Brain microvascular endothelial cell (primary cell): ENCODE measurements at regions not wholly inside any gene's neighbourhood (a gene's known extent, or its start where the extent isn't known, plus 50 kb on each side); places are given as distances from the start of the nearest gene placed in this dataset.

ENCODE experiments used
- DNase-seq: peaks from one replicate; pipeline ENCODE4 v3.0.0-alpha.2; 2020
- H3K27ac ChIP-seq: fragments of 250-450 bp; sonication (Bioruptor Pico); 2 replicates; pipeline ENCODE4 v1.5.1; 2020; ENCODE audit warnings: mild to moderate bottlenecking, moderate library complexity
- H3K27me3 ChIP-seq: fragments of 250-450 bp; sonication (Bioruptor Pico); replicated peaks from 2 replicates; pipeline ENCODE4 v1.5.1; 2020; ENCODE audit warnings: mild to moderate bottlenecking
- H3K36me3 ChIP-seq: fragments of 250-450 bp; sonication (Bioruptor Pico); replicated peaks from 2 replicates; pipeline ENCODE4 v1.5.1; 2020; ENCODE audit warnings: mild to moderate bottlenecking
- H3K4me3 ChIP-seq: 2 replicates; pipeline ENCODE4 v1.5.1; 2011; ENCODE audit warnings: low read depth, mild to moderate bottlenecking, control low read depth, low read length, moderate library complexity
- CTCF ChIP-seq: IDR thresholded peaks from 2 replicates; pipeline ENCODE4 v1.5.1; 2011; ENCODE audit warnings: low read depth, mild to moderate bottlenecking, moderate library complexity, low read length, control low read depth, inconsistent platforms; ENCODE audit errors: missing control alignments
- in situ Hi-C: cut with HindIII; loops from 2 replicates; pipeline ENCODE4 v1.10.0; 2017; ENCODE audit warnings: low sequenced_read_pairs, low pct_ligation_motif_present

- Histone ChIP-seq H3K27ac (no peak overlapping the region), H3K27me3 (no peaks in the 10 kb centered on the region), H3K36me3 (no peaks in the 10 kb centered on the region), H3K4me3 (no peak overlapping the region)
- DNase-seq: peak; percentile 31
- in situ Hi-C loops: no loop called here
- TF ChIP-seq CTCF: no peak
These were observed 427.9 kb upstream of the CCDC179 start for GRCh38 chr11:23288003-23288783.

- Histone ChIP-seq H3K27me3 (no peaks in the 10 kb centered on the region), H3K36me3 (no peaks in the 10 kb centered on the region), H3K4me3 (no peak overlapping the region), H3K27ac (no peak overlapping the region)
- in situ Hi-C loops: no loop called here
- DNase-seq: no peak
- no peak for TF ChIP-seq CTCF
These were observed 435.0 kb upstream of the CCDC179 start for GRCh38 chr11:23295241-23295640.

DNA sequence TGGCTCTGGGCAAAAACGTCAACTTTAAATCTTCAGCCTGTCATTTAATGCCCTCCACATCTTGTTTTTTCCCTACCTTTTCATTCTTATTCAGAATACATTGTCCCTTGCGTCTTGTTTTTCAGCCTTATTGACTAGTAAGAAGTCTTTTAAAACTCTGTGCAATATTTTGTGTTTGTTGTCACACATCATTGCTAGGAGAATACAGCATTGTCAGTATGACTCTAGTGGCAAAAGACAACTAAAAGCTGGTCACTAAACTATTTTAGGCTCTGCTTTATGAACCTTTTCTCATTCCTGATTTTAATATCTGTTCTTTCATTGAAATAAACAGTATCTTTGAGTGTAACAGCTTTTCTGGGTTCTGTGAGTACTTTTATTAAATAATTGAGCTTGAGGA, 447.8 kb upstream of the CCDC179 start:
- in situ Hi-C loops: no loop called here
- no peak for TF ChIP-seq CTCF
- Histone ChIP-seq H3K36me3 (no peaks in the 10 kb centered on the region), H3K27me3 (no peaks in the 10 kb centered on the region), H3K27ac (no peak overlapping the region), H3K4me3 (no peak overlapping the region)
- DNase-seq: no peak

DNA sequence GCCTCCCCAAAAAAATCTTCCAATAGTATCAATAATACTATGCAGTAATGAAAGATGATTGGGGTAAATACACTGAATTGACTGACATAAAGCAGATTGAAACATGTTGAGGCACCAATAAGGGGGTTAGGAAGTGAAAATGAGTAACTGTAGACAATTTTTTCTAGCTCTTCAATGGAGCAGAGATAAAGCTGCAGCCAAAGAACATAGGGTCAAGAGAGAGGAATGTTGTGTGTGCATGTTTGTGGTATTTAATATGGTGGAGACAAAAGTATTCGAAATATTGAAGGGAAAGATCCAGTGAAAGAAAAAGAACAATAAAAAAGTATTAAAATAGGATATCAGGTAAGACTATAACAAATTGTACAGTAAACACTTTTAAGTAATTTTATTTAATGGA, 450.0 kb upstream of the CCDC179 start:
- Histone ChIP-seq H3K27me3 (no peaks in the 10 kb centered on the region), H3K4me3 (no peak overlapping the region), H3K36me3 (no peaks in the 10 kb centered on the region), H3K27ac (peak overlapping the region; percentile 7)
- peak; percentile 69 for DNase-seq
- in situ Hi-C loops: no loop called here
- TF ChIP-seq CTCF: no peak

DNA sequence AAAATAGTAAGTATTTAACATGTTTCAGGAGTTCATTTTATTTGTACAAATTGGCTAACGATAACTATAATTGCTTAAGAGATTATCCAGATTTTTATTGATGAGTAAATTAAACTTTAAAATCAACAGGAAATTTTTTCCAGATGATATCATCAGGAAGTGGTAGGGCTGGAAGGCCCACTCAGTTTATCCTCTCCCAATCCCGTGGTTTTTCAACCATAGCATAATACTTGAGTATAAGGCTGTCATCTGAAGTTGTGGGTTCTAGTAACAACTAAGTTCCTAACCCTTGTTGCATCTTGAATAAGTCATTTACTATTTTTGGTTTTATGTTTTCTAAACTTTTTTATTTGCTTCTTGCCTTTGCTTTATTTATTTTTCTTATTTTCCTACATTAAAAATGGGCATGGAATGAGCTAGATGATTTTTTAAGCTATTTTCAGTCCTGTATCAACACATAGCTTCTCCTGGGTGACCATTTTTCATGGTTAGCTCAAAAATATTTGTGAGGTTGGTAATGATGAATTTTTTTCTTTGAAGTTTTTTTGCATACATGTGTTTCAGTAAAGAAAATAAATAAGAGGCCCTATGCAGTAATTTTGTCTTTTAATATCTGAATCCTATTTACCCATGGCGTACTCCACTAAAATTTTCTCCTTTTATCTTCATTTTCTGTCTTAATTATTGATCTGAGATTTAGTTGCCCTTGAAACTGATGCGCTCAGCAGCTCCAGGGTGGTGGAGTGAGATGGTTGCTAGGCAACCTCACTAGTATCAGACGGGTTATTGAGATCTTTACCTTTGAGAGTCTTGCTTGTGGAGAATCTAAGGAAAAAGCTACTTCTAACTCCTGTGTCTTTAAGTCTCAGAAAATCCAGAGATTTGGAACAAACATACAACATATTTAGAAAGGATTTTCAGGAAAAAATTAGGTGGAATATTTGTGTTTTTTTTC, 452.0 kb upstream of the CCDC179 start:
- Histone ChIP-seq H3K4me3 (no peak overlapping the region), H3K36me3 (no peaks in the 10 kb centered on the region), H3K27me3 (no peaks in the 10 kb centered on the region), H3K27ac (peak overlapping the region; percentile 73)
- TF ChIP-seq CTCF: no peak
- DNase-seq: peak; percentile 51
- in situ Hi-C loops: no loop called here
